ENCODE measurements at regions not wholly inside any gene's neighbourhood (a gene's known extent, or its start where the extent isn't known, plus 50 kb on each side); places are given as distances from the start of the nearest gene placed in this dataset.

GRCh38 chr5:158482125-158482524, 617.6 kb downstream of the EBF1 start:
- Mint-ChIP-seq H3K4me3 (no peak overlapping the region), H3K36me3 (no peaks in the 10 kb centered on the region), H3K27me3 (ENCODE audit: low read depth in 2 of 2) (peaks cover 0 to 11% of the 10 kb centered on the region in 2 donors), H3K9me3 (peaks cover 0 to 3% of the 10 kb centered on the region in 2 donors), H3K27ac (no peak overlapping the region), H3K4me1 (no peaks in the 10 kb centered on the region)
- Histone ChIP-seq H3K36me3 (ENCODE audit: control insufficient read depth, insufficient read depth, low read length) (no peaks in the 10 kb centered on the region), H3K4me3 (ENCODE audit: low read length) (no peak overlapping the region), H3K27ac (ENCODE audit: low read length) (no peak overlapping the region), H3K27me3 (ENCODE audit: control insufficient read depth, insufficient read depth, low read length) (no peaks in the 10 kb centered on the region), H3K4me1 (ENCODE audit: control insufficient read depth, insufficient read depth, low read length) (no peaks in the 10 kb centered on the region), H3K9me3 (ENCODE audit: control insufficient read depth, insufficient read depth, low read length) (no peaks in the 10 kb centered on the region)
- ATAC-seq = no peak
- intact Hi-C loops (cut with micrococcal nuclease) = no loop called here
- TF ChIP-seq CTCF (IDR thresholded peaks at IDR 0.05) = no peak
- 90% methylated on average over 1 of the region's 2 CpGs for WGBS (ENCODE audit: insufficient coverage)
- no peak for DNase-seq

- WGBS (ENCODE audit: insufficient coverage) = 38% methylated on average over 4 of the region's 6 CpGs
- no peak overlapping the region for H3K4me3 Mint-ChIP-seq
- intact Hi-C loops (cut with micrococcal nuclease) = no loop called here
Observed at GRCh38 chr5:158478139-158478538, 619.2 kb upstream of the CLINT1 start.

GRCh38 chr5:158477214-158477613, 618.3 kb upstream of the CLINT1 start:
- H3K36me3 ChIP-seq (ENCODE audit: control insufficient read depth, insufficient read depth, low read length) = no peaks in the 10 kb centered on the region
- no peaks in the 10 kb centered on the region for H3K4me1 ChIP-seq (ENCODE audit: control insufficient read depth, insufficient read depth, low read length)
- no peak for TF ChIP-seq CTCF (IDR thresholded peaks at IDR 0.05)
- no peaks in the 10 kb centered on the region for H3K27me3 ChIP-seq (ENCODE audit: control insufficient read depth, insufficient read depth, low read length)
- no peak for DNase-seq
- Mint-ChIP-seq H3K9me3 (no peaks in the 10 kb centered on the region), H3K36me3 (no peaks in the 10 kb centered on the region), H3K4me3 (no peak overlapping the region), H3K27ac (no peak overlapping the region), H3K4me1 (no peaks in the 10 kb centered on the region), H3K27me3 (ENCODE audit: low read depth in 2 of 2) (peaks cover 0 to 9% of the 10 kb centered on the region in 2 donors)
- H3K27ac ChIP-seq (ENCODE audit: low read length) = no peak overlapping the region
- 92% methylated on average over 3 of the region's 3 CpGs for WGBS (ENCODE audit: insufficient coverage)
- H3K4me3 ChIP-seq (ENCODE audit: low read length) = no peak overlapping the region
- no peak for ATAC-seq
- H3K9me3 ChIP-seq (ENCODE audit: control insufficient read depth, insufficient read depth, low read length) = no peaks in the 10 kb centered on the region
- intact Hi-C loops (cut with micrococcal nuclease) = no loop called here

More at GRCh38 chr5:158478139-158478538, 619.2 kb upstream of the CLINT1 start:
- peaks cover 0 to 11% of the 10 kb centered on the region in 2 donors for H3K27me3 Mint-ChIP-seq (ENCODE audit: low read depth in 2 of 2)
- H3K9me3 Mint-ChIP-seq = no peaks in the 10 kb centered on the region
- DNase-seq = no peak
- TF ChIP-seq CTCF (IDR thresholded peaks at IDR 0.05) = no peak
- no peaks in the 10 kb centered on the region for H3K36me3 Mint-ChIP-seq
- no peak for ATAC-seq
- no peaks in the 10 kb centered on the region for H3K4me1 Mint-ChIP-seq
- no peak overlapping the region for H3K27ac ChIP-seq (ENCODE audit: low read length)
- no peak overlapping the region for H3K4me3 ChIP-seq (ENCODE audit: low read length)
- H3K4me1 ChIP-seq (ENCODE audit: control insufficient read depth, insufficient read depth, low read length) = no peaks in the 10 kb centered on the region
- H3K27me3 ChIP-seq (ENCODE audit: control insufficient read depth, insufficient read depth, low read length) = no peaks in the 10 kb centered on the region
- no peaks in the 10 kb centered on the region for H3K36me3 ChIP-seq (ENCODE audit: control insufficient read depth, insufficient read depth, low read length)
- H3K9me3 ChIP-seq (ENCODE audit: control insufficient read depth, insufficient read depth, low read length) = no peaks in the 10 kb centered on the region
- H3K27ac Mint-ChIP-seq = no peak overlapping the region

DNA sequence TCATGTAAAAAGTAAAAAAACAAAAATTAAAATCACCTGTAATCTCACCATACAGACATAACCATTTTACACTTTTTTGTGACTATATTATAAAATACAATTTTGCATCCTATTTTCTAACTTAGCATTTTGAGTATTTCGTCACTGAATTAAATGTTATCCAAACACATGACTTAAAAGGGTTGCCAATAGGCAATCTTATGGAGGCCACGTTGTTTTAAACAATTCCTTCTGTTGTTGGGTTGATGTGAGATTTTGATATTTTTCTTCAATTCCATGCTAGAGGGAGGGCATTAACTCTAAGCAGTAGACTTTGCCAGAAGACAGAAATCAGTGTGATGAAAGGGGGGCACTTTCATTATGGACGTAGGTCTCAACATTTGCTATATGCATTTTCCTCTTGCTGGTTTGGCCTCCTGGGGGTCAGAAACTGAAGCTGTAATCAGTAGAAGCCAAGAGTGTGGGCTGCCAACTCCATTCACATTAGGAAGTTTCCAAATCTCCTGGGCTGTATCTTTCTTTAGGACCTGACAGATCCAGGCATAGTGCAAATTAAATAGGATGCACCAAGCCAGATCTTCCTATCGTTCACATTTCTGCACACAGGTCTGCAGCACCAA, 614.2 kb upstream of the CLINT1 start:
- TF ChIP-seq CTCF (IDR thresholded peaks at IDR 0.05) = no peak
- intact Hi-C loops (cut with micrococcal nuclease) = no loop called here
- no peaks in the 10 kb centered on the region for H3K9me3 ChIP-seq (ENCODE audit: control insufficient read depth, insufficient read depth, low read length)
- no peak for DNase-seq
- no peaks in the 10 kb centered on the region for H3K4me1 ChIP-seq (ENCODE audit: control insufficient read depth, insufficient read depth, low read length)
- Mint-ChIP-seq H3K4me1 (no peaks in the 10 kb centered on the region), H3K36me3 (no peaks in the 10 kb centered on the region), H3K27me3 (ENCODE audit: low read depth in 2 of 2) (peaks cover 0 to 9% of the 10 kb centered on the region in 2 donors), H3K9me3 (no peaks in the 10 kb centered on the region), H3K27ac (no peak overlapping the region), H3K4me3 (no peak overlapping the region)
- H3K27ac ChIP-seq (ENCODE audit: low read length) = no peak overlapping the region
- no peak overlapping the region for H3K4me3 ChIP-seq (ENCODE audit: low read length)
- 73% methylated on average over 4 of the region's 4 CpGs for WGBS (ENCODE audit: insufficient coverage)
- H3K27me3 ChIP-seq (ENCODE audit: control insufficient read depth, insufficient read depth, low read length) = no peaks in the 10 kb centered on the region
- ATAC-seq = no peak
- H3K36me3 ChIP-seq (ENCODE audit: control insufficient read depth, insufficient read depth, low read length) = no peaks in the 10 kb centered on the region

All from natural killer cell (primary cell).